RPMI8226 (cell line): ENCODE measurements at regions not wholly inside any gene's neighbourhood (a gene's known extent, or its start where the extent isn't known, plus 50 kb on each side); places are given as distances from the start of the nearest gene placed in this dataset.

Experiments
- DNase-seq: peaks from one replicate; pipeline ENCODE4 v3.0.0-alpha.2; 2015

- peak; percentile 45 for DNase-seq
These were observed 55.0 kb upstream of the ANO3 start for GRCh38 chr11:26276798-26277424.

- no peak for DNase-seq
These were observed 53.6 kb upstream of the ANO3 start for GRCh38 chr11:26278354-26278753.
